ENCODE measurements at regions not wholly inside any gene's neighbourhood (a gene's known extent, or its start where the extent isn't known, plus 50 kb on each side); places are given as distances from the start of the nearest gene placed in this dataset.

DNA sequence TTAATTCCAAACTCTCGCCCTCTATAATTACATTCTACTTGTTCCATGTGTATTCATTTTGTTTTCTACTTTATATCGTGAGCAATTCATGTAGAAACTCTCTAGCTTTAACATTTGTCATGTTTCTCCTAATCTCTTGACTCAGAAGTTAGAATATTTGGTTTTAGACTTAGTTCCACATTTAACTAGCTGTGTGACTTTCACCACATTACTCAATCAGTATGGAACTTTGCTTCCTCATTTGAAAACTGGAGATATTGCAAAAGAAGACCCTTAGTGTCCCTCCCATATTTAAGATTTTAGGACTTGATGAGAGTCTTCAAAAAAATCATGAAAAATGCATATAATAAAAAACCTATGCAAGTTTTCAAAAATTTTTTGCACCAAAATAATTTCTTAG lies 447.5 kb downstream of the GXYLT1 start:
- H3K27me3 ChIP-seq, result no peaks in the 10 kb centered on the region
- no peaks in the 10 kb centered on the region for H3K4me1 ChIP-seq
- TF ChIP-seq, protein P1, sequence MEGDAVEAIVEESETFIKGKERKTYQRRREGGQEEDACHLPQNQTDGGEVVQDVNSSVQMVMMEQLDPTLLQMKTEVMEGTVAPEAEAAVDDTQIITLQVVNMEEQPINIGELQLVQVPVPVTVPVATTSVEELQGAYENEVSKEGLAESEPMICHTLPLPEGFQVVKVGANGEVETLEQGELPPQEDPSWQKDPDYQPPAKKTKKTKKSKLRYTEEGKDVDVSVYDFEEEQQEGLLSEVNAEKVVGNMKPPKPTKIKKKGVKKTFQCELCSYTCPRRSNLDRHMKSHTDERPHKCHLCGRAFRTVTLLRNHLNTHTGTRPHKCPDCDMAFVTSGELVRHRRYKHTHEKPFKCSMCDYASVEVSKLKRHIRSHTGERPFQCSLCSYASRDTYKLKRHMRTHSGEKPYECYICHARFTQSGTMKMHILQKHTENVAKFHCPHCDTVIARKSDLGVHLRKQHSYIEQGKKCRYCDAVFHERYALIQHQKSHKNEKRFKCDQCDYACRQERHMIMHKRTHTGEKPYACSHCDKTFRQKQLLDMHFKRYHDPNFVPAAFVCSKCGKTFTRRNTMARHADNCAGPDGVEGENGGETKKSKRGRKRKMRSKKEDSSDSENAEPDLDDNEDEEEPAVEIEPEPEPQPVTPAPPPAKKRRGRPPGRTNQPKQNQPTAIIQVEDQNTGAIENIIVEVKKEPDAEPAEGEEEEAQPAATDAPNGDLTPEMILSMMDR (IDR thresholded peaks at IDR 0.05; ENCODE audit: low read depth, low read length), result no peak
- H3K36me3 ChIP-seq, result no peaks in the 10 kb centered on the region
- no peak overlapping the region for H3K4me3 ChIP-seq (ENCODE audit: low read depth, low read length)
- no peaks in the 10 kb centered on the region for H3K9me3 ChIP-seq
- no peak for DNase-seq

DNA sequence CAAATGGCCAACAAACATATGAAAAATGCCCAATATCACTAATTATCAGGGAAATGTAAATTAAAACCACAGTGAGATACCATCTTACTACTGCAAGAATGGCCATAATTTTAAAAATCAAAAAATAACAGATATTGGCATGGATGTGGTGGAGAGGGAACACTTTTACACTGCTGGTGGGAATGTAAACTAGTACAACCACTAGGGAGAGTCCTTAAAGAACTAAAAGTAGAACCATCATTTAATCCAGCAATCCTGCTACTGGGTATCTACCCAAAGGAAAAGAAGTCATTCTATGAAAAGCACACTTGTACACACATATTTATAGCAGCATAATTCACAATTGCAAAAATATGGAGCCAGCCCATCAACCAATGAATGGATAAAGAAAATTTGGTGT lies 459.7 kb downstream of the GXYLT1 start:
- TF ChIP-seq, protein P1 (IDR thresholded peaks at IDR 0.05; ENCODE audit: low read depth, low read length), result no peak
- DNase-seq, result no peak
- no peaks in the 10 kb centered on the region for H3K27me3 ChIP-seq
- H3K4me3 ChIP-seq (ENCODE audit: low read depth, low read length), result no peak overlapping the region
- no peaks in the 10 kb centered on the region for H3K4me1 ChIP-seq
- no peaks in the 10 kb centered on the region for H3K36me3 ChIP-seq
- no peaks in the 10 kb centered on the region for H3K9me3 ChIP-seq

DNA sequence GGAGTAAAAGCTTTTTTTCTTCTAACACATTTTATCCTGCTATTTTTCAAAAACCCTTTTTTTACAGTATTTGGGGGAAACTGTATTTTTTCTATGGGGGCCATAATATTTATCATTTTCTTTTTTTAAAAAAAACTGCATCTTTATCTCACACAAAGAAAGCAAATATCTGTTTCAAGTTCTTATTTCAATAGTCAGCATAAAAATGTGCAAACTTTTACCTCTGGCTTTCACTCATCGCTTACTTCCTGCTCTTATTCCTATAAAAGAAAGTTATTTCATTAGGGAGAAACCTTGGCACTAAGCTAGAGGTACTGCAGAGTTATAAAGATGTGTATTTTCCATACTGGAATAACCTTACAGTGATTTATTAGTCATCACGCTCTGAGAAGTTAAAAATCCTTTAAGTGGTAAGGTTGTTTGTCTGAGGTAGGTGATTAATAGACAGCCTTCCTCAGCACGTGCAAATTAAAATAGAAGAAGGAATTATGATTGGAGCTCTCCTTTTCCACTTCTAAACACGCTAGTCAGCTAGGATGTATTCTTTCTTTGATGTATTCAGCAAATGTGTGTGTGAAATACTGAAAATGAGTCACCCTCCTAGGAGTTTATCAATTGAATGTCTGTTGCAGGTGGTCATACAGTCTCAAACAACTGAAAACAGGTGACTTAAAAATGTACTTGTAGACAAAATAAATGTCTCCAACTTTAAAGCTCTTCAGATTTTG lies 461.0 kb downstream of the GXYLT1 start:
- Histone ChIP-seq H3K4me1 (no peaks in the 10 kb centered on the region), H3K4me3 (ENCODE audit: low read depth, low read length) (no peak overlapping the region), H3K36me3 (no peaks in the 10 kb centered on the region), H3K27me3 (no peaks in the 10 kb centered on the region), H3K9me3 (no peaks in the 10 kb centered on the region)
- DNase-seq, result no peak
- TF ChIP-seq, protein P1 (IDR thresholded peaks at IDR 0.05; ENCODE audit: low read depth, low read length), result no peak

DNA sequence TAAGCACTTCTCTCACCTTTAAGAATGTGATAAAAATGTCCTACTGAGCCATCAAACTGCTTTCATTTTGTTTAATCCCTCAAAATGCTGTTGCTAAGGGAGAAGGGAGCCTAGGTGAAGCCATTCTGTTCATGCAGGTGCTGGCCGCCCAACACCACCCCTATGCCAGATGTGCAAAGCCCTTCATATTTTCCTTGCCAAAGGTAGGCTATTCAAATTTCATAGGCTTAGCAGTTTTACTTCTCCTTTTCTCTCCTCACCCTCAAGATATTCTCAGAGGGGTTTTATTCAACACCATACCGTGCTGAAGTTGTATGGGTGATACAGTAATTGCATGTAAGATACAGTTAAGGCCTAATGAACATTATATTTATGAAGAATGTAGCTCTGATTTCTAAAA lies 461.7 kb downstream of the GXYLT1 start:
- TF ChIP-seq, protein P1 (IDR thresholded peaks at IDR 0.05; ENCODE audit: low read depth, low read length), result no peak
- DNase-seq, result no peak
- H3K27me3 ChIP-seq, result no peaks in the 10 kb centered on the region
- no peaks in the 10 kb centered on the region for H3K36me3 ChIP-seq
- no peaks in the 10 kb centered on the region for H3K4me1 ChIP-seq
- no peaks in the 10 kb centered on the region for H3K9me3 ChIP-seq
- no peak overlapping the region for H3K4me3 ChIP-seq (ENCODE audit: low read depth, low read length)

DNA sequence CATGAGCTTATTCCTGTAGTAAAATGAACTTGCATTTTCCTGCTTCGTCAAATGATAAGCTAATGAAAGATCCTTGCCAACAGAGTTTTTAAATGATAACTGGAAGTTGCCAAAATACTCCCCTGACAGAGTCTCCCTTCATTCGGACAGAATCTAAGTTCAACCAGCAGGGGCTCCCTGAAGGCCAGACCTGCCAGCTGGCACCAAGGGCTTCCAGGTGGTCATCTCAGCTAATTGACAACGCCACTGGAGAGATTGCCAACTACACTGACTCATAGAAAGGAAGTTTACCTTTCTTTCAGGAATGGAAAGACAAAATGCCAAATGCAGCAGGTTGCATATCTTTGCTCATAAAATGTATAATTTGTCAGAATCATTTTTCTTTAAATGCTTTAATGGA lies 462.8 kb downstream of the GXYLT1 start:
- H3K36me3 ChIP-seq, result no peaks in the 10 kb centered on the region
- TF ChIP-seq, protein P1 (IDR thresholded peaks at IDR 0.05; ENCODE audit: low read depth, low read length), result no peak

DNA sequence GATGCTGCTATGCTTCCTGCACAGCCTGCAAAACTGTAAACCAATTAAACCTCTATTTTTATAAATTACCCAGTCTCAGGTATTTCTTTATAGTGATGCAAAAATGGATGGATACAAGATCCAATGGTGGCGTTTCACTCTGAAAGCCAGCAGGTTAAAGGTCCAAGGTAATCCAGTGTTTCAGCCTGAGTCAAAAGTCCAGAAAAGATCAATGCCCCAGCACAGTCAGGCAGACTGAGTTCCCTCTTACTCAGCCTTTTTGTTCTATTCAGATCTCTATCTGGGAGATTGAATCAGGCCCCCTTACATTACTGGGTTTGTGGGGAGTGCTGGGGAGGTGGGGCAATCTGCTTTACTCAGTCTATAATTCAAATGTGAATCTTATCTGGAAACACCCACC lies 464.5 kb downstream of the GXYLT1 start:
- no peaks in the 10 kb centered on the region for H3K36me3 ChIP-seq
- H3K4me3 ChIP-seq (ENCODE audit: low read depth, low read length), result no peak overlapping the region
- DNase-seq, result no peak
- TF ChIP-seq, protein P1 (IDR thresholded peaks at IDR 0.05; ENCODE audit: low read depth, low read length), result no peak
- H3K4me1 ChIP-seq, result no peaks in the 10 kb centered on the region
- no peaks in the 10 kb centered on the region for H3K27me3 ChIP-seq
- H3K9me3 ChIP-seq, result no peaks in the 10 kb centered on the region

More for the DNA sequence above, 462.8 kb downstream of the GXYLT1 start:
- no peaks in the 10 kb centered on the region for H3K27me3 ChIP-seq
- no peak overlapping the region for H3K4me3 ChIP-seq (ENCODE audit: low read depth, low read length)
- no peaks in the 10 kb centered on the region for H3K9me3 ChIP-seq
- H3K4me1 ChIP-seq, result no peaks in the 10 kb centered on the region
- no peak for DNase-seq

Data from BE2C (cell line).